ENCODE measurements at regions not wholly inside any gene's neighbourhood (a gene's known extent, or its start where the extent isn't known, plus 50 kb on each side); places are given as distances from the start of the nearest gene placed in this dataset.

GRCh38 chr20:30598460-30599230, 658.8 kb upstream of the DEFB115 start:
- BruUV-seq (replicated peaks) = no TSS peak
- no peaks in the 10 kb centered on the region for H3K27me3 ChIP-seq (replicated peaks; ENCODE audit: control insufficient read depth, insufficient read depth, low read length)
- ChIA-PET POLR2A (no interaction called here), CTCF (no interaction called here)
- Mint-ChIP-seq H3K36me3 (ENCODE audit: insufficient read depth, unreplicated experiment) (peaks cover 6% of the 10 kb centered on the region), H3K27ac (ENCODE audit: unreplicated experiment) (no peak overlapping the region), H3K27me3 (ENCODE audit: insufficient read depth, unreplicated experiment) (no peaks in the 10 kb centered on the region), H3K9me3 (ENCODE audit: unreplicated experiment) (peaks cover 11% of the 10 kb centered on the region), H3K4me3 (ENCODE audit: unreplicated experiment) (no peak overlapping the region), H3K4me1 (ENCODE audit: low read depth, unreplicated experiment) (no peaks in the 10 kb centered on the region)
- no peaks in the 10 kb centered on the region for H3K4me1 ChIP-seq
- H3K9me3 ChIP-seq = peaks cover 18% of the 10 kb centered on the region; the same call in 1 of the 2 replicates
- TF ChIP-seq CTCF (IDR thresholded peaks at IDR 0.05; ENCODE audit: insufficient read depth in 1 of 2, low read depth in 1 of 2, low read length in 1 of 2, severe bottlenecking in 1 of 2, unreplicated experiment in 1 of 2) = no peak
- no peaks in the 10 kb centered on the region for H3K36me3 ChIP-seq (ENCODE audit: control insufficient read depth, insufficient read depth, low read length)
- intact Hi-C loops (cut with micrococcal nuclease; ENCODE audit: unreplicated experiment) = no loop called here
- H3K4me3 ChIP-seq (ENCODE audit: low read depth, low read length) = no peak overlapping the region
- DNase-seq = no peak

DNA sequence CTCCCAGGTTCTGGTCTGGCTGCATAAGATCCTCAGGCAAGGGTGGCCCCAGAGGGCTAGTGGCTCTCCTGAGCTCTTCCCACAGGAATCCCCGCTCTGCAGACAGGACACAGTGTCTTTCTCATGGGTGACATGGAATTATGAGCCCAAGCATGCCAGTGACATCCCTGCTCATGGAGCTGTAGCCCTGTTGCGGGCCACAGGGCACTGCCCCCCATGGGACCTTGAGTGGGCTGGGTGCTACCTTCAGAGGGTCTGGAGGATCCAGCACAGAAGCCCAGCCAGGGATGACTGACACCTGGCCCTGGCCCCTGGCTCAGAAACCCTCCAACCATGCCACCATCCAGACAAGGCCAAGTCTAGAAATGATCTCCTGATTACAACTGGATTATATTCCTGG, 657.5 kb upstream of the DEFB115 start:
- POLR2A ChIA-PET = no interaction called here
- BruUV-seq (replicated peaks) = no TSS peak

DNA sequence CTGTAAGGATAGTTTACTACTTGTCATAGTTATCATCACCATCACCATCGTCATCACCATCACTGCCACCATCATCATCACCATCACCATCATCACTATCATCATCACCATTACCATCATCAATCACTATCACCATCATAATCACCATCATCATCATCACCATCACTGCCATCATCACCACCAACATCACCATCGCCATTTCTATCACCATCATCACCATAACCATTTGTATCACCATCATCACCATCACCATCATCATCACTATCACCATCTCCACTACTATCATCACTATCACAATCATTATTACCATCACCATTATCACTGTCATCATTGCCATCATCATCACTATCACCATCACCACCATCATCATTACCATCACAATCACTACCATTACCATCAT, 655.5 kb upstream of the DEFB115 start:
- BruUV-seq (replicated peaks) = no TSS peak
- Histone ChIP-seq H3K4me1 (no peaks in the 10 kb centered on the region), H3K9me3 (peaks cover 33% of the 10 kb centered on the region), H3K27me3 (replicated peaks; ENCODE audit: control insufficient read depth, insufficient read depth, low read length) (no peaks in the 10 kb centered on the region), H3K36me3 (ENCODE audit: control insufficient read depth, insufficient read depth, low read length) (no peaks in the 10 kb centered on the region), H3K4me3 (ENCODE audit: low read depth, low read length) (no peak overlapping the region)
- ChIA-PET CTCF (no interaction called here), POLR2A (no interaction called here)
- intact Hi-C loops (cut with micrococcal nuclease; ENCODE audit: unreplicated experiment) = no loop called here
- H3K9me3 Mint-ChIP-seq (ENCODE audit: unreplicated experiment) = peaks cover 19% of the 10 kb centered on the region
- DNase-seq = no peak
- peaks cover 6% of the 10 kb centered on the region for H3K36me3 Mint-ChIP-seq (ENCODE audit: insufficient read depth, unreplicated experiment)
- H3K27me3 Mint-ChIP-seq (ENCODE audit: insufficient read depth, unreplicated experiment) = no peaks in the 10 kb centered on the region
- H3K27ac Mint-ChIP-seq (ENCODE audit: unreplicated experiment) = no peak overlapping the region
- no peak for TF ChIP-seq CTCF (IDR thresholded peaks at IDR 0.05; ENCODE audit: insufficient read depth in 1 of 2, low read depth in 1 of 2, low read length in 1 of 2, severe bottlenecking in 1 of 2, unreplicated experiment in 1 of 2)
- no peaks in the 10 kb centered on the region for H3K4me1 Mint-ChIP-seq (ENCODE audit: low read depth, unreplicated experiment)
- no peak overlapping the region for H3K4me3 Mint-ChIP-seq (ENCODE audit: unreplicated experiment)

More for the DNA sequence above, 657.5 kb upstream of the DEFB115 start:
- no peak for DNase-seq
- no peaks in the 10 kb centered on the region for H3K4me1 ChIP-seq
- H3K9me3 ChIP-seq = peaks cover 18% of the 10 kb centered on the region; the same call in 1 of the 2 replicates
- TF ChIP-seq CTCF (IDR thresholded peaks at IDR 0.05; ENCODE audit: insufficient read depth in 1 of 2, low read depth in 1 of 2, low read length in 1 of 2, severe bottlenecking in 1 of 2, unreplicated experiment in 1 of 2) = no peak
- H3K4me1 Mint-ChIP-seq (ENCODE audit: low read depth, unreplicated experiment) = no peaks in the 10 kb centered on the region
- H3K27me3 Mint-ChIP-seq (ENCODE audit: insufficient read depth, unreplicated experiment) = no peaks in the 10 kb centered on the region
- no peaks in the 10 kb centered on the region for H3K27me3 ChIP-seq (replicated peaks; ENCODE audit: control insufficient read depth, insufficient read depth, low read length)
- peaks cover 6% of the 10 kb centered on the region for H3K36me3 Mint-ChIP-seq (ENCODE audit: insufficient read depth, unreplicated experiment)
- no peak overlapping the region for H3K4me3 ChIP-seq (ENCODE audit: low read depth, low read length)
- no peaks in the 10 kb centered on the region for H3K36me3 ChIP-seq (ENCODE audit: control insufficient read depth, insufficient read depth, low read length)
- no peak overlapping the region for H3K4me3 Mint-ChIP-seq (ENCODE audit: unreplicated experiment)
- CTCF ChIA-PET = no interaction called here
- H3K9me3 Mint-ChIP-seq (ENCODE audit: unreplicated experiment) = peaks cover 11% of the 10 kb centered on the region
- intact Hi-C loops (cut with micrococcal nuclease; ENCODE audit: unreplicated experiment) = no loop called here
- no peak overlapping the region for H3K27ac Mint-ChIP-seq (ENCODE audit: unreplicated experiment)

All from Caco-2 (cell line).